GM18499 (cell line): ENCODE measurements at regions not wholly inside any gene's neighbourhood (a gene's known extent, or its start where the extent isn't known, plus 50 kb on each side); places are given as distances from the start of the nearest gene placed in this dataset.

Experiments used
- ATAC-seq: cut with Tn5 transposase; IDR thresholded peaks from one replicate; pipeline ENCODE4 v1.9.1; 2021; ENCODE audit warnings: moderate number of reproducible peaks; ENCODE audit not compliant: insufficient read depth, unreplicated experiment

GRCh38 chr9:82206946-82207345 lies 218.4 kb downstream of the SPATA31D1 start:
- no peak for ATAC-seq

- ATAC-seq: no peak
Measured at GRCh38 chr9:82208741-82209450, 220.3 kb downstream of the SPATA31D1 start.

GRCh38 chr9:82209797-82210470 lies 221.4 kb downstream of the SPATA31D1 start:
- ATAC-seq: peak; percentile 80

- ATAC-seq: no peak
Measured at GRCh38 chr9:82212885-82213284, 224.3 kb downstream of the SPATA31D1 start.

- no peak for ATAC-seq
Measured at GRCh38 chr9:82216435-82216834, 227.9 kb downstream of the SPATA31D1 start.

- no peak for ATAC-seq
Measured at GRCh38 chr9:82223442-82223841, 234.9 kb downstream of the SPATA31D1 start.

- ATAC-seq: no peak
Measured at GRCh38 chr9:82231411-82231810, 242.8 kb downstream of the SPATA31D1 start.

GRCh38 chr9:82234160-82234943 lies 245.8 kb downstream of the SPATA31D1 start:
- no peak for ATAC-seq

- ATAC-seq: no peak
Measured at GRCh38 chr9:82242285-82242963, 253.9 kb downstream of the SPATA31D1 start.

- ATAC-seq: no peak
Measured at GRCh38 chr9:82247318-82247717, 258.7 kb downstream of the SPATA31D1 start.

GRCh38 chr9:82252116-82252515 lies 263.5 kb downstream of the SPATA31D1 start:
- ATAC-seq: no peak

- no peak for ATAC-seq
Measured at GRCh38 chr9:82254646-82255367, 266.2 kb downstream of the SPATA31D1 start.

- no peak for ATAC-seq
Measured at GRCh38 chr9:82255481-82256176, 267.1 kb downstream of the SPATA31D1 start.

GRCh38 chr9:82260691-82261090 lies 272.1 kb downstream of the SPATA31D1 start:
- no peak for ATAC-seq

GRCh38 chr9:82263619-82264018 lies 275.0 kb downstream of the SPATA31D1 start:
- ATAC-seq: no peak

- ATAC-seq: no peak
Measured at GRCh38 chr9:82271106-82271561, 282.6 kb downstream of the SPATA31D1 start.

- ATAC-seq: no peak
Measured at GRCh38 chr9:82273121-82273520, 284.5 kb downstream of the SPATA31D1 start.

GRCh38 chr9:82275258-82275927 lies 286.8 kb downstream of the SPATA31D1 start:
- ATAC-seq: no peak

GRCh38 chr9:82281066-82281465 lies 292.5 kb downstream of the SPATA31D1 start:
- ATAC-seq: no peak
